IPS-18a (cell line): ENCODE measurements at regions not wholly inside any gene's neighbourhood (a gene's known extent, or its start where the extent isn't known, plus 50 kb on each side); places are given as distances from the start of the nearest gene placed in this dataset.

Experiments
- H3K27ac ChIP-seq: one replicate; pipeline ENCODE4 v1.5.1; 2013; ENCODE audit warnings: low read length
- H3K27me3 ChIP-seq: one replicate; pipeline ENCODE4 v1.6.1; 2013; ENCODE audit warnings: mild to moderate bottlenecking, low read length; ENCODE audit not compliant: control insufficient read depth, insufficient read depth
- H3K36me3 ChIP-seq: one replicate; pipeline ENCODE4 v1.6.1; 2013; ENCODE audit warnings: low read depth, low read length; ENCODE audit not compliant: control insufficient read depth
- H3K4me1 ChIP-seq: one replicate; pipeline ENCODE4 v1.6.1; 2013; ENCODE audit warnings: low read depth, low read length; ENCODE audit not compliant: control insufficient read depth
- H3K4me3 ChIP-seq: one replicate; pipeline ENCODE4 v1.5.1; 2013; ENCODE audit warnings: low read length
- H3K9ac ChIP-seq: one replicate; pipeline ENCODE4 v1.6.1; 2013; ENCODE audit warnings: mild to moderate bottlenecking, low read length, moderate library complexity
- H3K9me3 ChIP-seq: one replicate; pipeline ENCODE4 v1.6.1; 2013; ENCODE audit warnings: low read depth, low read length; ENCODE audit not compliant: control insufficient read depth

DNA sequence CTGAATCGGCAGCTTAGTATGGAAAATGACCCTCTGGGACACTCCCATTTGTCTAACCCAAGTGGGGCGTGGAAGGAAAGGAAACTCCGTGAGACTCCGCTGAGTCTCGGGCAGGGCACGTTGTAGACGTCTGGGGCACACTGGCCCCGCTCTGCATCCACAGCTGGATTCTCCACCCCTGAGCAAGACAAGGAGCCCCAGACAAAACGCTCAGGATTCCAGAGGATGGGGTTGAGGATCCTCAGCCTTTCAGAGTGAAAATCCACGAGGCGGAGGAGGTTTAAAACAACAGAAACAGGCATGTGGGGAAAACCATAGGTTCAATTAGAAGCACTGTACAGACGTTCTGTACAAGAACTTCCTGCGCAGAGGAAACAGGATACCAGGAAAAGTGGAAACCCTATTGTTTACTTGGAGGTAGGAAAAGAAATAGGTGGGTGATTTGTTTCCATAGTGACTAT, 124.9 kb upstream of the ZNF236 start:
- no peaks in the 10 kb centered on the region for H3K27me3 ChIP-seq
- no peak overlapping the region for H3K4me3 ChIP-seq
- H3K36me3 ChIP-seq: no peaks in the 10 kb centered on the region
- no peak overlapping the region for H3K9ac ChIP-seq
- no peaks in the 10 kb centered on the region for H3K9me3 ChIP-seq
- peaks cover 6% of the 10 kb centered on the region for H3K4me1 ChIP-seq
- H3K27ac ChIP-seq: no peak overlapping the region

DNA sequence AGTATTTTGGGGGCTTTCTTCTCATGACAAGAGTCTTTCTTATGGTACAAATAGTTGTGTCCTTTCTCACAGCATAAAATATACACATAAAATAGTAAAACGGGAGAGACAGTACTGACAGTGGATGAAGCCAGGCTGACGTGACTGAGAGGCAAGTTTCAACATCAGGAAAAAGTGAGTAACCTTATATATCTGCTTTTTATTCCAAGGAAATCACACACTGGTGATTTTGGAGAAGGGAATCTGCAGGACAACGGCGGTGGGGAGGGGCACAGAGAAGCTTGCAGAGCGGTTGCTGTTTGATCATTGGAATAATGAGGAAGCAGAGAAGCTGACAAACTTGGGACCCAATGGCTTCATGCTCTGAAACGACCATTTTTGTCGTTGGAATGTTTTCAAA, 130.6 kb upstream of the ZNF236 start:
- Histone ChIP-seq H3K27ac (no peak overlapping the region), H3K27me3 (no peaks in the 10 kb centered on the region), H3K9ac (no peak overlapping the region)

DNA sequence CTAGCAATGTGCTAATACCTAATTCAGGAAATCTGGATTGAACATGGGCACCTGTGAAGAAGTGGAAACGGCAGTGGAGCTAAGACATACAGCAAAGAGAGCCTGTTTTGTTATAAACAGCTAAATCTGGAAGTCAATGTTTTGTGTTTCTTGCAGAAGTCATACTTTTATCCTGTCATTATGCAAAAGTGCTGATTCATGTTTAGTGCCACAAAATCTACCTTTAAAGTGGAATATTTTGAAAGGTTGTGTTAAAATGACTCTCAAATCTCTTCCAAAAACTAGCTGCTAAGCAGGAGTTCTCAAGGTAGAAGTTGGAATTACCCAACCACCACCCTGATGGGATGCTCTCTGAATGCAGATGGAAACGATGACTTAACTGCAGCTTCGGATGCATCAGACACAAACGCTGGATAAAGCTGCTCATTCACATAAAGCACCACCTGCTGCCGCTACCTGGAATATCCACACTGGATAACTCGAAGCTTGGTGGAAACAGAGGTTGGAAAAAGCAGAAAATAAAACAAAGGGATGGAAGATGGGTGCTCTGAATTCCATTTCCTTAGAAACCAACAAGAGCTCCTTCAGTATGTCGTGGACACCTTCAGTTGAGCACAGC, 132.6 kb upstream of the ZNF236 start:
- no peaks in the 10 kb centered on the region for H3K36me3 ChIP-seq
- no peak overlapping the region for H3K9ac ChIP-seq
- no peaks in the 10 kb centered on the region for H3K27me3 ChIP-seq
- H3K4me3 ChIP-seq: no peak overlapping the region
- H3K4me1 ChIP-seq: peaks cover 11% of the 10 kb centered on the region
- H3K9me3 ChIP-seq: no peaks in the 10 kb centered on the region
- H3K27ac ChIP-seq: no peak overlapping the region

More for the DNA sequence above, 130.6 kb upstream of the ZNF236 start:
- Histone ChIP-seq H3K4me1 (peaks cover 10% of the 10 kb centered on the region), H3K4me3 (no peak overlapping the region), H3K36me3 (no peaks in the 10 kb centered on the region), H3K9me3 (no peaks in the 10 kb centered on the region)

DNA sequence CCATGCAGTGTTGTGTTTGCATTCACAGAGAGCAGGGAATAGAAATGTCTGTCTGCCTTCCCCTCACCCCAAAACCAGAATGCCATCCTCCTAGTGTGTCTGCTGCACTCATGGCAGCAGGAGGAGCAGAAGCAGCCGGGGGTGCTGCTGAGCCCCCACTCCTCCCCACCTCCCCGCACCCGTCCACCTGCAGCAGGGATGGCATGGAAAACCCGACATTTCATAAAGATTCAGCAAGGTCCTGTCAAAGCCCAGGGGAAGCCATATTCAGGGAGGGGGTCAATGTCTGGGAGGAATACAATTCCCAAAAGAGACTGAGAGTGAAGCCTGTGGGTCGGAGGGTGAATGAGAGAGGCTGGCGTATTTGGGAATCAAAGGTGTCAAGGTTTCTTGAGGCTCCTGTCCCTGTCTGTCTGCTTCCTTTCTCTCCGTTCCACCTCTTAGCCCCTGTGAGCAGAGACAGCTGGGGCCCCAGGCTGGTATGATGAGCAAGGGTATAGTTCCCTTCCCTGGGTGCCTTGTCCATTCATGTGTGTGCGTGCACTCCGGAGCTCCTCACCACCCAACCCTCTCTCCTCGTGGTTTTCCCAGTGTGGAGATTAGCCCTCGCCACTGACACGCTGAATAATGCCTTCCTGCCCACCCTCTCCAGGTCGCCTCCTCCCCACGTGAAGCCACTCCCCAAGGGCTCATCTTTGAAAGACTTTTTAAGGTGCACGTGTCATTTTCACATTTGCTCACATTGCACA, 133.5 kb upstream of the ZNF236 start:
- Histone ChIP-seq H3K4me1 (peaks cover 11% of the 10 kb centered on the region), H3K9me3 (no peaks in the 10 kb centered on the region), H3K9ac (no peak overlapping the region), H3K27ac (no peak overlapping the region), H3K27me3 (no peaks in the 10 kb centered on the region), H3K36me3 (no peaks in the 10 kb centered on the region), H3K4me3 (no peak overlapping the region)

DNA sequence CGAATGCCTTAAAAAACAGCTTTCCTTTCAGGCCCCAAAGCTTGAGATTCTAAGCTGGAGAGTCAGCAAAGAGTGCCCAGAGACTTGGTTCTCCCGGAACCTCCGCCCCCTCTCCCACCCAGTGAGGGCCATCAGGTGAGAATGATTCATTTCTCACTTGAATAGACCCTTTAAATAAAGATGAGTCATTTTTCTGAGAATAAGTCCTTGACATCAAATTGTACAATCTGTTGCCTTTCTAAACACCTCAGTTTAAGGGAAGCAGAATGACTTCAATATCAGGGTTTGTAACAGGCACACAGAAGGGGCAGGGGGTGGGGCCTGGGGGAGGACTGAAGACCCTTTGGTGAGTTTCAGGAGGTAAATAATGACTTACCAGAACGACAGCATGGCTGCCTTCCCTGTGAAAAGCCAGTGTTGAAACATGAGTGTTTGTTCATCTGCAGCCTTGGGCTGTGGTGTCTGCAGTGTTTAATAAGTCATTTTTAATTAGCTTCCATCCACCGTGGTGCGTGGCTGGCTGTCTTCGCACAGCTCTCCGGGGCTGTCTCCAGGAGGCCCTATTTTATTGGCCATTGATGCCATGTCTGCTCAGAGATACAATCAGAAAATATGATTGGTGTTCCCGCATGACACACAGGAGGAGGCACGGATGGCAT, 134.9 kb upstream of the ZNF236 start:
- Histone ChIP-seq H3K27ac (no peak overlapping the region), H3K4me1 (peaks cover 11% of the 10 kb centered on the region)

DNA sequence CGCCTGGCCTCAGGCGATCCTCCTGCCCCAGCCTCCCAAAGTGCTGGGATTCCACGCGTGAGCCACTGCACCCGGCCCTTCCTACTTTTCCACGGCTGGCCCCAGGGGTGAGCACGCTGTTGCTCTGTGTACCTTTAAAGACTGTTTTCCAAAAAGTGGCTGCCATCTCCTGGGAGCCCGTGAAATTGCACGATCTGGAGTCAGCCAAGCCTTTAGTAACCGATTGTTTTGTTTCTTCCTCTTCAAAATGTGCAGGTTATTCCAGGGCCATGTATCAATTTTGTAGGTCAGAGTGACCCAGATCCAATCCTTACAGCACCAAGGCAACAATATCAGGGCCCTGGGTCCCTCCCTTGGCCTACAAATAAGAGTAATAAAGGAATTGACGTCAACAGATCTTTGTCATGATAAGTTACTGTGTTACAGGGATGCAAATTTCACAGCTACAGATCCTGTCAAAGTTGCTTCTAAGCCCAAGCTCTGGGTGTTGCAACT, 135.6 kb upstream of the ZNF236 start:
- no peak overlapping the region for H3K4me3 ChIP-seq
- H3K27ac ChIP-seq: no peak overlapping the region
- peaks cover 11% of the 10 kb centered on the region for H3K4me1 ChIP-seq
- no peak overlapping the region for H3K9ac ChIP-seq
- H3K9me3 ChIP-seq: no peaks in the 10 kb centered on the region
- H3K36me3 ChIP-seq: no peaks in the 10 kb centered on the region
- no peaks in the 10 kb centered on the region for H3K27me3 ChIP-seq

More for the DNA sequence above, 134.9 kb upstream of the ZNF236 start:
- no peaks in the 10 kb centered on the region for H3K27me3 ChIP-seq
- H3K4me3 ChIP-seq: no peak overlapping the region
- H3K36me3 ChIP-seq: no peaks in the 10 kb centered on the region
- no peaks in the 10 kb centered on the region for H3K9me3 ChIP-seq
- no peak overlapping the region for H3K9ac ChIP-seq

DNA sequence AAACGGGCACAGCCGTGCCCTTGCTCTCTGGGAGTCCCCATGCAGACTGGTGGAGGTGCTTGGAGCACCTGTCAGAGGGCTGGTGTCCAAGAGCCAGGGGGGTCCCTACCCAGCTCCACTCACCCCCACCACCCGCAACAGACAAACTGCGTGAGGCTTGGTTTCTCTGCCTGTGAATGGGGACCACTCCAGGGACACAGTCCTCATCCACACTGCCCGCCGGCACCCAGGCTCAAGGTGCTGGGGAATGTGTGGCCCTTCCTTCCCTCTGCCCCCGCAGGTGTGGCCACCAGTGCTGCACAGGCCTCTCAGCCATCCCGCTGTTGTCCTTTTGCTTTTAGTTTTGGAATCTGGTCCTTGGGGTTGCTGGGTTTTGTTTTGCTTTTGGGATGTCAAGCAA, 136.5 kb upstream of the ZNF236 start:
- Histone ChIP-seq H3K9ac (no peak overlapping the region), H3K36me3 (no peaks in the 10 kb centered on the region), H3K4me3 (no peak overlapping the region), H3K27ac (no peak overlapping the region), H3K9me3 (no peaks in the 10 kb centered on the region), H3K27me3 (no peaks in the 10 kb centered on the region), H3K4me1 (peaks cover 11% of the 10 kb centered on the region)

DNA sequence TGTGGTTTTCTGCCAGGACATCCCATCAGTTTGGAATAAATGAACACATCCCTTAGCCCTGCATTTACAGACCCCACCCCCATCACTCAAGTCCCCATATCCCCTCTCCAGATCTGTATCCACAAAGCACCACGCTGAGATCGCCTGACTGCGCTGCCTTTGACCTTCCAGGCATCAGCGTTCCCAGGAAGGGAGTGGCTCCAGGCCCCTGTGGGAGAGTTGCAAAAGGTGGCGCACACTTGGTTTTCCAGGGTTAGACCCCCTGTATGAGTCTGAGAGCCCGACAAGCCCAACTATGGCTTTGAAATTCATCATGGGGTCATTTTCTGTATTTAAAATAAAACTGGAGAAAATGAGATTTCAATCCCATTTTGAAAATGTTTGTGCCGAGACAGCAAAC, 137.0 kb upstream of the ZNF236 start:
- Histone ChIP-seq H3K27me3 (no peaks in the 10 kb centered on the region), H3K36me3 (no peaks in the 10 kb centered on the region)

DNA sequence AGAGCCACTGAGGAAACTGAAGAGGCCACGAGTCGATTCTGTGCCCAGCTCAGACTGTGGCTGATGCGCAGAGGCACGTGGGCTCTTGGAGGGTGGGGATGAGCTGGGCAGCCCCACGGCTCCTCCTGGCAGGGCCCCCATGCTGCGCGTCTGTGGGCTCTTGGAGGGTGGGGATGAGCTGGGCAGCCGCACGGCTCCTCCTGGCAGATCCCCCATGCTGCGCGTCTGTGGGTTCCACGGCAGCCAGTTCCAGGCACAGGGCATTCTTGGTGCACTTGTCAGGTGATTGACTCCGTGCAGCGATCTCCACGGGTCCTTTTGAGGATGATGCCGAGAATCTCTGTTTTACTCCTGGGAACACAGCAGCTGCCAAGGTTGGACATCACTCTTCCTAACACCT, 138.1 kb upstream of the ZNF236 start:
- H3K4me1 ChIP-seq: peaks cover 11% of the 10 kb centered on the region
- H3K9me3 ChIP-seq: no peaks in the 10 kb centered on the region
- no peak overlapping the region for H3K9ac ChIP-seq
- no peak overlapping the region for H3K4me3 ChIP-seq
- H3K36me3 ChIP-seq: no peaks in the 10 kb centered on the region
- H3K27ac ChIP-seq: no peak overlapping the region
- H3K27me3 ChIP-seq: no peaks in the 10 kb centered on the region

More for the DNA sequence above, 137.0 kb upstream of the ZNF236 start:
- no peaks in the 10 kb centered on the region for H3K9me3 ChIP-seq
- no peak overlapping the region for H3K27ac ChIP-seq
- no peak overlapping the region for H3K4me3 ChIP-seq
- peaks cover 11% of the 10 kb centered on the region for H3K4me1 ChIP-seq
- H3K9ac ChIP-seq: no peak overlapping the region

DNA sequence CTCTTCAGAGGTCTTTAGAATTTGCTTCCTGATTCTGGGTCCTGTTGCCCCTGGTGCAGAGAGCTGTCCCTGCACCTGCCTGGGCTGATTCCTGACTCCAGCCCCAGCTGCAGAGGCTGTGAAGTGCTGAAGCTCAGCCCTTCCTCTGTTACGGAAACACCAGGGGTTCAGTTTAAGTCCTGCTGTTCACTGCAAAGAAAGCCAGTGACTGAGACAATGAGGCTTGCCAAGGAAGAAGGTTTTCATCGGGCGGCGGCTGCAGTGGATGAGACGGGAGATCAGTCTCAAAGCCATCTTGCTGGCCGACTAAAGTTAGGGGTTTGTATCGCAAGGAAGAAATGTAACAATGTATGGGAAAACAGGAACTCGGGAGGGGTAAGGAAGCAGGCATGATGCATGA, 142.4 kb upstream of the ZNF236 start:
- H3K27ac ChIP-seq: no peak overlapping the region
- no peak overlapping the region for H3K4me3 ChIP-seq
- H3K9ac ChIP-seq: no peak overlapping the region
- no peaks in the 10 kb centered on the region for H3K4me1 ChIP-seq
- no peaks in the 10 kb centered on the region for H3K36me3 ChIP-seq
- no peaks in the 10 kb centered on the region for H3K9me3 ChIP-seq
- H3K27me3 ChIP-seq: no peaks in the 10 kb centered on the region

DNA sequence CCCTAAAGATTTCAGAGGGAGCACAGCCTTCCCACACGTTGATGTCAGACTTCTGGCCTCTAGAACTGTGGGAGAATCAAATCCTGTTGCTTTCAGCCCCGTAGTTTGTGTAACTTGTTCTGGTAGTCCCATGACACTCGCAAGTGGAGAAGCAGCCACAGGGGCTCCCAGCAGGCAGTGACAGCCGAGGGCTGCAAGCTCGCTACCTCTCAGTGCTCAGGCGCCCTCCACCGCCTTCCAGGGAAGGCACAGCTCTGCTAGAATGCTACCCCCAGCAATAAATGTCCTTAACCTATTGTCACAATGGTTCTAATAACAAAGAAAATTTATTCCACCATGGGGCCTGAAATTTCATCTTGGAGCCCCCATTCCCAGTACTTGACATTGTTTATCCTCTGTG, 143.1 kb upstream of the ZNF236 start:
- no peaks in the 10 kb centered on the region for H3K36me3 ChIP-seq
- no peak overlapping the region for H3K27ac ChIP-seq
- no peaks in the 10 kb centered on the region for H3K9me3 ChIP-seq
- no peaks in the 10 kb centered on the region for H3K27me3 ChIP-seq
- H3K9ac ChIP-seq: no peak overlapping the region
- H3K4me1 ChIP-seq: no peaks in the 10 kb centered on the region
- no peak overlapping the region for H3K4me3 ChIP-seq
